EH (cell line): ENCODE measurements at regions not wholly inside any gene's neighbourhood (a gene's known extent, or its start where the extent isn't known, plus 50 kb on each side); places are given as distances from the start of the nearest gene placed in this dataset.
A peak's percentile ranks its signal among the peaks of the same experiment; 100 is the strongest.
"Not testable (repeated sequence)": the region's sequence is repeated elsewhere in the genome, so short reads cannot be mapped to it uniquely, and the experiment has no call there.

Experiments used
- DNase-seq: peaks from one replicate; pipeline ENCODE4 v3.0.0-alpha.2; 2015; ENCODE audit warnings: low read depth

DNA sequence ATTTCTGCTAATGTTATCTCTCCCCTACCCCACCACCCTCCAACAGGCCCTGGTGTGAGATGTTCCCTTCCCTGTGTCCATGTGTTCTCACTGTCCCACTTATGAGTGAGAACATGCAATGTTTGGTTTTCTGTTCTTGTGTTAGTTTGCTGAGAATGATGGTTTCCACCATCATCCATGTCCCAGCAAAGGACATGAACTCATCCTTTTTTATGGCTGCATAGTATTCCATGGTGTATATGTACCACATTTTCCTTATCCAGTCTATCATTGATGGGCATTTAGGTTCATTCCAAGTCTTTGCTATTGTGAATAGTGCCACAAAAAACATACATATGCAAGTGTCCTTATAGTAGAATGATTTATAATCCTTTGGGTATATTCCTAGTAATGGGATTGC is 104.5 kb downstream of the ZNF33B start:
- not testable (repeated sequence) for DNase-seq

DNA sequence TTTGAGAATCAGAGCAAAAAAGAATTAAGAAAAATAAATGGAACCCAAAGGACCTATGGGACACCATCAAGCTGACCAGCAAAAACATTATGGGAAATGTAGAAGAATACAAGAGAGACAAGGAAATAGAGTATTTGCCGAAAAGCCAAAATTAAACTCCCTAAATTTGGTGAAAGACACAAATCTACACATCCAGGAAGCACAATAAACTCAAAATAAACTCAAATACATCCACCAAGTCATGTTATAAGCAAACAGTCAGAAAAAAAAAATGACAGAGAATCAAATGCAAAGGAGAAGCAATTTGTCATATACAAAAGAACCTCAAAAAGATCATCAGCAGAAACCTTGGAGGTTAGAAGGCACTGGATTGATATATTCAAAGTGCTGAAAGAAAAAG is 105.4 kb downstream of the ZNF33B start:
- no peak for DNase-seq

DNA sequence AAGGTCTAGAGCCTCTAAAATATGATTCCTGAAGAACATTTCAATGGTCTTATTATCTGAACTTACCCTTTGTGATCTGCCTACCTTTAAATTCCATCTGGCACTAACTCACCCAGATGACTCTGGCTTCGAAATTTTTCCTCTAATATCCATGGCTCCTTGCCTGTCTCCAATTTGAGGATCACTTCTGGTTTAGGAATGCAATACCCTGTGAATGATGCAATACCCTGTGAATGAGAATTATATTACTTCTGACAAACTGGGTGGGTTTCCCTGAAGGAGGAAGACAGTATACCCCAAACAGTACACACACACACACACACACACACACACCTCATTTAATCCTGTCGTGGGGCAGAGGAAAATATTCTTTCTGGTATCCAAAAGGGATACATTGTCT is 115.3 kb downstream of the ZNF33B start:
- no peak for DNase-seq

DNA sequence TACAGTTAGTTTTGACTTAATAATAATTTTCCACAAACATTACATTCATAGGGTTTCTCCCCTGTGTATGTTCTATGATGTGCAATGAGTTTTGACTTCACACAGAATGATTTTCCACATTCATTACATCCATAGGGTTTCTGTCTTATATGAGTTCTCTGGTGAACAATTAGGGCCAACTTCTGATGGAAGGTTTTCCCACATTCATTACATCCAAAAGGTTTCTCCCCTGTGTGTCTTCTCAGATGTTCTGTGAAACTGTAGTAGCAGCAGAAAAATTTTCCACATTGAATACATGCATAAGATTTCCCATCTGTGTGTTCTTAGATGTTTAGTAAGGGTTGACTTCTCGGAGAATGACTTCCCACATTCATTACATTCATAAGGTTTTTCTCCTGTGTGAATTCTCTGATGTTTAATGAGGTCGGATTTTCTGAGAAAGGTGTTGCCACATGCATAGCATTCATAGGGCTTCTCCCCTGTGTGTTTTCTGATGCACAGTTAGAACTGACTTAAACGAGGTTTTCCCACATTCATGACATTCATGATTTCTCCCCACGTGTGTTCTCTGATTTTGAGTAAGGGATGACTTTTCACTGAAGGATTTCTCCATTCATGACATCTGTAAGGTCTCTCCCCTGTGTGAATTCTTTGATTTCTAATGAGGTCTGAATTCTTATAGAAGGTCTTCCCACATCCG is 118.5 kb downstream of the ZNF33B start:
- DNase-seq = no peak

DNA sequence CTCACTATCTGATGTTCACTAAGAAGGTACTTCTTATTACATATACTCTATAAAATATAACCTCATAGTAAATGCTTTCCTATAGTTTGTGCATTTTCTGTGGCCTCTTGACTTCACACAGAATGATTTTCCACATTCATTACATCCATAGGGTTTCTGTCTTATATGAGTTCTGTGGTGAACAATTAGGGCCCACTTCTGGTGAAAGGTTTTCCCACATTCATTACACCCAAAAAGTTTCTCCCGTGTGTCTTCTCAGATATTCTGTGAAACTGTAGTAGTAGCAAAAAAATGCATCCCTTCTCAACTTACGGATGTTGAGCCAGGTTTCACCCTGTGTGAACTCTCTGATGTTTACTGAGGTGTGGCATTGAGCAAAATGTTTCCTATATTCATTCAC is 119.3 kb downstream of the ZNF33B start:
- DNase-seq = no peak

DNA sequence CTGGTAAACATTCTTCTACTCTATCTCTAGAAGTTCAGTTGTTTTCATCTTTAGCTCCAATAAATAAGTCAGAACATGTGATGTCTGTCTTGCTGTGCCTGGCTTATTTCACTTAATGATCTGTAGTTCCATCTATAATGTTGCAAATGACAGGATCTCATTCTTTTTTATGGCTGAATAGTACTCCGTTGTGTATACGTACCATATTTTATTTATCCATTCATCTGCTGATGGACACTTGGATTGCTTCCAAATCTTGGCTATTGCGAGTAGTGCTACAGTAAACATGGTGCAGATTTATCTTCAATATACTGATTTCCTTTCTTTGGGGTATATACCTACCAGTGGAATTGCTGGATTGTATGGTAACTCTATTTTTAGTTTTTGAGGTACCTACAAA is 124.4 kb downstream of the ZNF33B start:
- no peak for DNase-seq

DNA sequence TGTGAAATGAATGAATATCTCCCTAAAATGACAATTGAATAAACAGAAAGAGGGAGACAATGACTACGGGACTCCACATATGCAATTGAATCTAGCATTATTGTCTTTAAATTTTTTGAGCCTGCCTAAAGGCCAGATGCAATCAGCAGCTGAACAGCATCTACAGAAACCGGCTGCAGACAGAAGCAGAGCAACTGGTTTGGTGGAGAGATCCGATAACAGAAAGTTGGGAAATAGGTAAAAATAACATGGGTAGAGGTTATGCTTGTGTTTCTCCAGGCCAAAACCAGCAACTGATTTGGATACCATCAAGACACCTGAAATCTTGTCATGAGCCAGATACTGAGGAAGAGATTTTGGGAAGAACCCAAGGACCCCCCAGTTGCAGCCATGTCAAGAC is 146.6 kb downstream of the ZNF33B start:
- no peak for DNase-seq

DNA sequence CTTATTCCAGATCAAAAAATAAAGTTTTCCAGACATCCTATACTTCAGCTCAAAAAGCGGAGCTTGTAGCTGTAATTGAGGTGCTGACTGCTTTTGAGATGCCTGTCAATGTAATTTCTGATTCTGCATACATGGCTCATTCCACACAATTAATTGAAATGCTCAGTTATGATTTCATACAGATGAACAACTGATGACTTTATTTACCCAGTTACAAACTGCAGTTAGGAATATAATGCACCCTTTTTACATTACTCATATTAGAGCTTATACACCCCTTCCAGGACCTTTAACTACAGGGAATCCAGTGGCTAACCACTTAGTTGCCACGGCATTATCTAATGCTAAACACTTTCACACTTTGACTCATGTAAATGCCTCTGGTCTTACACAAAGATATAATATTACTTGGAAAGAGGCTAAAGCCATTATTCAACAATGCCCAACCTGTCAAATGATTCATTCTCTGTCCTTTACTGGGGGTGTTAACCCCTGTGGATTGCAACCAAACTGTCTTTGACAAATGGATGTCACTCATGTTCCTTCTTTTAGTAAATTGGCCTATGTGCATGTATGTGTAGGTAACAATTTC is 147.3 kb downstream of the ZNF33B start:
- DNase-seq = peak; percentile 36

DNA sequence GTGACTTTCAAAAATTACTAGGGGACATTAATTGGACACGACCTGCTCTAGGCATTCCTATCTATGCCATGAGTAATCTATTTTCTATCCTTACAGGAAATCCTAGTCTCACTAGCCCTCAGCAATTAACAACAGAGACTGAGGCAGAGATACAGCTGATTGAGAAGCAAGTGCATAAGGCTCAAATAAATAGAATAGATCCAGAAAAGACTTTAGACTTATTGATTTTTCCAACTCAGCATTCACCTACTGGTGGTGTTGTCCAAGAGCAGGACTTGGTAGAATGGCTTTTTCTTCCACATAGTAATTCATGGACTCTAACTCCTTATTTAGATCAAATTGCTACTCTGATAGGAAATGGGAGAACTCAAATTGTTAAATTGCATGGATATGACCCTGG is 148.0 kb downstream of the ZNF33B start:
- DNase-seq = peak; percentile 5

DNA sequence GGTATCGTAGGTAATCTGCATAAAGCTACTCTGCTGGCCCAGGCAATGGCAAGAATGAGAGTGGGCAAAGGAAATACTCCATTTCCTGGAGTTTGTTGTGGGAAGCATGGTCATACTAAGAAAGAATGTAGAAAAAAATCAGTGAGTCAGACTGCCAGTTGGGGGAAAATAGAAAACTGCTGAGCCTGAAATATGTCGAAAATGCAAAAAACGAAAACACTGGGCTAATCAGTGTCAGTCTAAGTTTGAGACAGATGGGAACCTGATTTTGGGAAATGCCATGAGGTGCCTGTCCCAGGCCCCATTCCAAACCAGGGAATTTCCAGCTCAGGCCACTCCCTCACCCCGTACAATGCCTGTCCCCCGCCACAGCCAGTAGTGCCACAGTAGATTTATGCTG is 150.0 kb downstream of the ZNF33B start:
- peak; percentile 84 for DNase-seq

DNA sequence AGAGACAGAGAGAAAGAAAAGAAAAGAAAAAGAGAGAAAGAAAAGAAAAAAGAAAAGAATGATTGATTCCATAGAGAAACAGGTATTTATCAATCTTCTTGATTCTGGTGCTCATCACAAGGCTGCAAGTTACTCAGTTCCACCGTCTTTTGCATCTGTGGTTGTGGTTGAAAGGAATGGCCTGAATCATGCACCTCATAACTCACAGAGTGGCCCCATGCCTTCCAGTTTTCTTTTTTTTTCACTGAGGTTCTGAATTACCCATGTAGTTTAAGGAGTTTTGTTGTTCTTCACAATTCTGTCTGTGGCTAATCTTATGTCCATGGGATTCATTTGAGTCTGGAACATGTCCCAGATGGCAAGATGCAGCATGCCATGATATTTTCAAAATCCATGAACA is 156.0 kb downstream of the ZNF33B start:
- peak; percentile 54 for DNase-seq

DNA sequence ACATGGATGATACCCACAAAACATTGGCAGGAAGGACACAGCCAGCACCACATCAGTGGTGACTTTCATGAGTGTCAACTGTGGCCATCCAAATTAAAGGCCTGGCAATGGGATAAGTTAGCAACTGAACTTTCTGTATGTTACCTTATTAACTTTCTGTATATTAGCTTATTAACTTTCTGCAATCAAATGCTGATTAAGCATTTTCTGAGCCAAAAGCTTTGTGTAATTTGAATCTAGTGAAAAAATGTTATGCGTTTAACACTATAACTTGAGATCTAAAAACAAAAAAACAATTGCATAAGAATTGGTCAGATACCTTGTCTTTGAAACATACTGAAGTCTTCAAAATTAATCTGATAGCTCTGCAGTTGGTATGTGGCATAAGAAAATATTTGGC is 159.3 kb downstream of the ZNF33B start:
- no peak for DNase-seq

DNA sequence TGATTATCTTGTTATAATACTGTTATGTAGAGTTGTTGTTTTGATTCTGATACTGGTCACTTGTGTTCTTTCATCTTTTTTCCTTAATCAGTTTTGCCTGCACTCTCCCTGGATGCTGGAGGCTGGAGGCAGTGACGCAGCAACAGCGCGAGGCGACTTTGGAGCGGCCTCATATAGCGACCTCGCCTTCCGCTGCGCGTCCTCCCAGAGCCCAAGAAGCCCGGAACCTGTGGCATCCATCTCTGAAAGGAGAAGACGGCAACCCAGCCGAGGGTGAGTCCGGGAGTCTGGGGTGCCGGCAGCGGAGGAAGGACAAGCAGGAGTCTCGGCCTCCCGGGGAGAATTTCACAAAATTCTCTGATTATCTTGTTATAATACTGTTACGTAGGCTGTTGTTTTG is 161.2 kb downstream of the ZNF33B start:
- no peak for DNase-seq

DNA sequence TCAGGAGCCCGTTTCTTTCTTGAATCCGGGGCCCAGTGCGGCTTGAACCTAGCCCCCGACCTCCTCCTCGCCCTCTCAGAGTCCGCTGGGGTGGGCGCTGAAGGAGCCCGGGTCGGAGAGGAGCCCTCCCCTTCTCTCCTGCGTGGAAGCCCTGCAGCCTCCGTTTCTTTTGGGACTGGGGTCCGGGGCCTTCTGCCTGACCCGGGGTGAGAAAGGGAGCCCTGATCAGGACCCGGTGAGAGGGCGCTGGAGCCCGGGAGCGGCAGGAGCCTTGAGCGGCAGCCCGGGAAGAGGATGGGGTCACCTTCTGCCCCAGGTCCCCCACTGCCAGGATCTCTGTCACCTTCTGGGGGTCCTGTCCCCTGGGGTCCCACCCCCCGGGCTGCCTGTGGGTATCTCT is 162.3 kb downstream of the ZNF33B start:
- DNase-seq = no peak

DNA sequence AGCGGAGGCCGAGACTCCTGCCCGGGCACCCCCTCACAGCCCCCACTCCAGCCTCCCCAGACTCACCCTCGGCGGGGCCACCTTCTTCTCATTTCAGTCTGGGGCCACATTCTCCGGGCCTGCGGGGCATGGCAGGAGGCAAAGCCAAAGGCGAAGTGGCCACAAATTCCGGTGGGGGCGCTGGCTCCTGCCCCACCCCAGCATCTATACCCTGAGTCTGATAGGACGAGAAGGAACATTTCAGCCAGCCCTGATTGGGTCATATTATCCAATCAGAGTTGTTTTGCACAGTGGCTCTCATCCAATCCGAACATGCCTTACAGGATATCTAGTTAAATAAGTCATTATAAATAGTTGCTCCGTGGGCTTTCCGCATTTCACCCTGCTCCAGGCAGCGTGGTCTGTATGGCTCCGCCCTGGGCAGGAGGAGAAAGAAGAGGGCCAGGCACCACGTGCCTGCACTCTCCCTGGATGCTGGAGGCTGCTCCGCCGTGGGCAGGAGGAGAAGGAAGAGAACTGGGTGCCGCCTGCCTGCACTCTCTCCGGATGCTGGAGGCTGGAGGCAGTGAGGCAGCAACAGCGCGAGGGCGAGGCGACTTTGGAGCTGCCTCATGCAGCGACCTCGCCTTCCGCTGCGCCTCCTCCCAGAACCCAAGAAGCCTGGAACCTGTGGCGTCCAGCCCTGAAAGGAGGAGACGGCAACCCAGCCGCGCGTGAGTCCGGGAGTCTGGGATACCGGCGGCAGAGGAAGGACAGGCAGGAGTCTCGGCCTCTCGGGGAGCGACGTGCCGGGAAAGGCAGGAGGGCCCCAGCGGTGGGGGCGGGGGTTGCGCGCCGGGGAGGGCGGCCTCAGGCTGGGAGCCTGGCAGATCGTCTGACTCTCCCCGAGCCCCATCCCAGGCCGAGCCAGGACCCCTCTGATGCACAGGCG is 162.9 kb downstream of the ZNF33B start:
- DNase-seq = peak; percentile 58

DNA sequence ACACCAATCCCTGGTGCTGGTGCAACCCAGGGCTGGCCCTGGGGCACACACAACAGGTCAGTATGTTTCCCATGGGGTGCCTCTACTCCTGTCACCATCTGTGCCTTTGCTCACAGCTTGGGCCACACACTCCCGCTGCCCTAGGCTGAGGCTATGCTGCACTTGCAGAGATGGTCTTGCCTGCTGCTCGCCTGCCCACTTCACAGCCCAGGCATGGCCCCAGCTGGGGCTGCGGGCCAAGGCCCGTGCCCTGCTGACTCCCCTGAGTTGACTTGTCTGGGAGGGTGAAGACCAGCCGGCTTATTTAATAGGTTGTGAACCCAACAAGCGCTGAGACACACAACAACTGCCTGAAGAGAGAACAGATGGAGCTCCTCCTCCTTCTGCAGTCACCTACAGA is 184.1 kb downstream of the ZNF33B start:
- DNase-seq = no peak

DNA sequence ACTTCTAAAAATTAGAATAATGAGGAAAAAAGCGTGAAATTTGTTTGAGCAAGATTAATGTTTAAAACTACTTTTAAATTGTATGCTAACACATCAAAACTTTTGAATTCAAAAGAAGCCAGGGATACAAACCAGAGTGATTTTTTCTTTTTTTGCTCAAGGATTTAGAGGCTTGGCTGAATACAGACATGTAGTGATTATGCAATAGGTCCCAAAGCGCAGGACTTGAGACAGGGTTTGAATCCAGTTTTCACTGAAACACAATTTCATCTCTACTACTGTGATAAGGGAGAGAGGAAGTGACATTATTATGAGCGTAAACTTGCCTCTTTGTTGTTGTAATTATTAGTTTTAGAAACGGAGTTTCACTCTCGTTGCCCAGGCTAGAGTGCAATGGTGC is 207.3 kb downstream of the ZNF33B start:
- no peak for DNase-seq

DNA sequence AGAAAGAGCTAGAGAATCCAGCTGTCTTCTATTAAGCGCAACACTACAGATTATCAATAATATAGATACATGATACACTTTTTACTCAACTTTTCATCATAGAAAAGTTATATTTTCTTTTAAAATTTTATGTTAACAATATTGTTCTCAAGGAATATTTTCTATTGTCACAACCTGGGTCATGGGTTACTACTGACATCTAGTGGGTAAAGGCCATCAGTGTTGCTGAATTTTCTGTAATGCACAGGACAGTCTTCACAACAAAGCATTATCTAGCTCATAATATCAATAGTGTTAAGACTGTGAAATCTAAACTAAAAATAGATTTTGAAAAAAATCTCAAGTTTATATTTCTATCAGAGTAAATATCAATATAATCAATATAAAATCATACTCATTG is 209.8 kb downstream of the ZNF33B start:
- DNase-seq = peak; percentile 4

DNA sequence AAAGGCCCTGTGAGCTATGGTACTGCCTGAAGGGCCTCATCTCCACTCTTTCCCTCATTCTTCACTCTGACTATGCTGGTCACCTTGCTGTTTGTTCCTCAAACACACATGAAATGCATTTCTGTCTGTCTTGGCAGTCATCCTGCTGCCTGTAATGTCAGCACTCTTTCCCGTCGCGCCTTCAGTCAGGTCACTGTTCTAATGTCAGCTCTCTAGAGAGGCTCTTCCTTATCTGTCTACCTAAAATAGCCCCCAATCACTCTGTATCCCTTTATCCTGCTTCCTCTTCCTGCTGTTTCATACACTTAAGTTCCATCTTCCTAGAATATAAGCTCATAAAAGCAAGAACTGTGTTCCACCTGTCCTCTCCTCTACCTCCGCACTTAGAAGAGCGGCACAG is 215.5 kb downstream of the ZNF33B start:
- no peak for DNase-seq

DNA sequence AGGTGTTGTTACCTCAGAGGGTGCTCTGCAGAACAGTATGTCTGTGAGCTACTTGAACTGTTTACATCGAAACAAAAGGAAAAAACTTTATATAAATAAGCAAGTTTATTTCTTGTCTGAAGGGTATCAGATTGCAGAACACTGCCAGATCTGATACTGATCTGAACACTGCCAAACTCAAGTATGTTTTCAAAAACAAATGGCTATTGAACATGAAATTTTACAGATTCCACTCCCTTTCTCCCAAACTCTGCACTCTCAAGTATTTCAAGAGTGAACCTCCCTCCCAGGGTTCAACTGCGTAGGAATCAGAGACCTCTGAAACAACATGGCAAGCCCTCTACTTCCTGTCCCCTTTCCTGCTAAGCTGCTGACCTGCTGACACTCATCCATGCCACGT is 216.6 kb downstream of the ZNF33B start:
- DNase-seq = no peak

DNA sequence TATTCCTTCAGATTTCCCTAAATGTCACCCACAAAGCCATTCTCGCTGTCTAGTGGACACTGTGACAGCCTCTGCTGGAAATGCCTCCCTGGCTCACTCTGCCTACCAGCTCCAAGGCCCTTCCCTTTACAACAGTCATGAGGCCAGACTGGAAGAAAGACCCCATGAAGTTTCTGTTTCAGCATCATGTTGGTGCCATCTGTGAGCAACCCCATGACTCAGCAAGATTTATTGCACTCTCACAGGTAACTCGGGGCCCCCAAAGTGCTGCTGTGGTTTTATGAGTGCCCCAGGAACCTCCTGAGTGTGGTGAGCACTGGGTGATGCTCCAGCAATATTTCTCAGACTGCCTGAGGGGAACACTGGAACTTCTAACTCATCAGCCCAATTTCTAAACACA is 218.6 kb downstream of the ZNF33B start:
- DNase-seq = no peak

DNA sequence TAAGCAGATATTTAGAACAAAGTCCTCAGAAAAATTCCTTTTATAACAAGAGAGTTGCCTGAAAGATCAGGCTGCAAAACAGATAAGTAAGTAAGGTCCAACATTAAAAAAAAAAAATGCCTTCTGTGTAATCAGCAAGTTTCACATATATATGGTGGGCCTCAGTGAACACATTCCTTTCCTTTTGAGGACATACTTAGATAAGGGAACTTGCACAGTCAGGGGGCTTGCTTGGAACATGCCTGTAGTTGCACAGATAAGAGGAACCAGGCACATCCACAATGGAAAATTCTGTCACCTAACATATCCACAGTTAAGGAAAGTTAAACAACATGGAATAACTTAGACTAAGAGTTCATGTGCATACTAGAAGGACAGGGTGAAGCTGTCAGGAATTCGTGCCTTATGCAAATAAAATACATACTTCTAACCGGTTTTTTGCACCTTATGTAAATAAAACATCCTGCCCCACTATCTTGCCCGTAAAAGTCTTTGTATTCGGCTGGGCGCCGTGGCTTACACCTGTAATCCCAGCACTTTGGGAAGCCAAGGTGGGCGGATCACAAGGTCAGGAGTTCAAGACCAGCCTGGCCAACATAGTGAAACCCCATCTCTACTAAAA is 257.3 kb downstream of the ZNF33B start:
- DNase-seq = no peak
